KOPT-K1 (cell line): ENCODE measurements at regions not wholly inside any gene's neighbourhood (a gene's known extent, or its start where the extent isn't known, plus 50 kb on each side); places are given as distances from the start of the nearest gene placed in this dataset.
"Not testable (repeated sequence)": the region's sequence is repeated elsewhere in the genome, so short reads cannot be mapped to it uniquely, and the experiment has no call there.

ENCODE experiments used
- H3K27ac ChIP-seq: fragments of 200-600 bp; sonication (generic); 2 replicates; pipeline ENCODE4 v1.5.1; 2016; ENCODE audit warnings: antibody characterized with exemption, mild to moderate bottlenecking, low read depth, low read length; ENCODE audit not compliant: poor library complexity, severe bottlenecking
- H3K36me3 ChIP-seq: fragments of 200-600 bp; sonication (generic); 2 replicates; pipeline ENCODE4 v1.5.1; 2017; ENCODE audit warnings: antibody characterized with exemption, mild to moderate bottlenecking, low read length, moderate library complexity; ENCODE audit not compliant: insufficient read depth
- H3K9me3 ChIP-seq: fragments of 200-600 bp; sonication (generic); 2 replicates; pipeline ENCODE4 v1.5.1; 2017; ENCODE audit warnings: antibody characterized with exemption, low read length, mild to moderate bottlenecking; ENCODE audit not compliant: insufficient read depth, poor library complexity, severe bottlenecking

DNA sequence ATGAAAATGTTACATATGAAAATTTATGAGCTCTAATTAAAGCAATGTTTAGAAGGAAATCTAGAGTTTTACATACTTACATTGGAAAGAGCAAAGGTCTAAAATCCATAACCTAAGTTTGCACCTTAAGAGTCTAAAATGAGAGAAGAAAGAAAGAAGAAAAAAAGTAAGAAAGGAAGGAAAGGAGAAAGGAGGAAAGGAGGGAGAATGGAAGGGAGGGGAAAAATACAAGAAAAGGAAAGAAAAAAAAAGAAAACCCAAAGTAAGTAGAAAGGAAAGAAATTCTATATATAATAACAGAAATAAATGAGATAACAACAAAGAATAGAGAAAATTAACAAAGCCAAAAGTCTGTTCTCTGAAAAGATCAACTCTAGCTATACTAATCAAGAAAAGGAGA is 122.6 kb downstream of the BCL2L11 start:
- H3K9me3 ChIP-seq, result no peaks in the 10 kb centered on the region
- H3K36me3 ChIP-seq, result no peaks in the 10 kb centered on the region
- H3K27ac ChIP-seq, result no peak overlapping the region

DNA sequence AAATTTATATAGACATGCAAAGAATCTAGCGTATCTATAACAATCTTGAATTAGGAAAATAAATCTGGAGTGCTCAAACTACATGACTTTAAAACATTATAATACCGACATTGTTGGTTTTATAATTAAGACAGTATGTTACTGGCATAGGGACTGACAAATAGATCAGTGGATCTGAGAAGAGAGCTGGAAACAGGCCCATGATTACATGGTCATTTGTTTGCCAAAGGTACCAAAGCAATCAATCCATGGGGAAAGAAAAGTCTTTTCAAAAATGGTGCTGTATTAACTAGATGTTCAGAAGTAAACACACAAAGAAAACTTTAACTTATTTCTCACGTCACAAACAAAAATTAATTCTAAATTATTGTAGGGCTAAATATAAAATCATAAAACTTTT is 124.2 kb downstream of the BCL2L11 start:
- Histone ChIP-seq H3K36me3 (no peaks in the 10 kb centered on the region), H3K27ac (no peak overlapping the region), H3K9me3 (no peaks in the 10 kb centered on the region)

DNA sequence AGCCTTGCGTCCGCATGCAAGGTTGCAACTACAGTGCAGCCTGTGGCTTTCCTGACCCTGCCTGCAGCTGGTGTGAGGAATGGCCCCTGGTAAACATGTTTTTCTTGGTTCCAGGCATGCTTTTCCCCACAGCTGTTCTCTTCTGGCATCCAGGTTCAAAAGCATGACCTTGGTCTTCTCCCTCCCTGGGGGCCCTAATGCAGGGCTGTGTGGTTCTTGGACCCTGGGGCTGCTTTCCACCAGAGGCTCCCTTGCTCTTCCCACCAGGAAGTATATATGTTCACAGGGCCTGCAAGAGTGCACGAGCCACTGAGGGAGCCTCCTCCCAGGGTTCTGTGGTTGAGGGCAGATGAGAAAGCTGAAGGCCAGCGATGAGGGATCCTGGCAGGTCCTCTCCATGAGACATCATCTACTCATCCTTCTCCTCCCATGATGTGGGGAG is 125.9 kb downstream of the BCL2L11 start:
- H3K36me3 ChIP-seq, result no peaks in the 10 kb centered on the region
- no peak overlapping the region for H3K27ac ChIP-seq

DNA sequence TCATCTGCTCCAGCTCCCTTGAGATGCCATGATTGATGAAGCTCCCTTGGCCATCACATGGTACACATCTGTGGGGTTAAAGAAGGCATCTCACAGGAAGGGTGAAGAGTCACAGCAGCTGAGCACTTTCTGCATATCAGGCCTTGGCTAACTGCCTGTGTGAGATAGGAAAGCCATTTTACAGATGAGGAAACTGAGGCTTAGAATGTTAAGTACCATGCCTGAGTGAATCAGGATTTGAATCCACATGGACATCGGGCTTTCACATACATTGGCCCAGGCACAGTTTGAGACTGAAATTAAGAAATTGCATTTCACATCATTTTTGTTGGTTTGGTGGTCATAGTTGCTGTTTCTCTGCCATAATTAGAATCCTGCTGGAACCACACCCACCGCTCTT is 126.8 kb downstream of the BCL2L11 start:
- Histone ChIP-seq H3K9me3 (no peaks in the 10 kb centered on the region), H3K36me3 (no peaks in the 10 kb centered on the region), H3K27ac (no peak overlapping the region)

More for the DNA sequence above, 125.9 kb downstream of the BCL2L11 start:
- H3K9me3 ChIP-seq, result no peaks in the 10 kb centered on the region

DNA sequence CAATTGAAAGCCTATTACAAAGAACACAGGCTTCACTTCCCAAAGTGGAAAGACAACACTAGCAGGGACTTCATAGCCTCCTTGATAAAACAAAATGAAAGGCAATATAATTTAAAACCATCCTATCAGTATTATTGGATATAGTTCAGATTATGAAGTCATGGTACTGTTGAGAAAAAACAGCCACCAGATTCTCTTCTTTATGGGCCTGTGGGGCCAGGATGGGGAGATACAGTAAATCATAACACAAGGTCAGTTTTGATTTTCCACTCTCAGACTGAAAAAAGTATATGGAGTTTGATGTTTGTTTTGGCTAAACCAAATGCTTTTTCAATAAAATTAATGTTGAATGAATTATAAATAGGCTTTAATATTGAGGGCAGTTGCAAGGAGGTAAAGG is 129.1 kb downstream of the BCL2L11 start:
- Histone ChIP-seq H3K27ac (no peak overlapping the region), H3K36me3 (no peaks in the 10 kb centered on the region)

DNA sequence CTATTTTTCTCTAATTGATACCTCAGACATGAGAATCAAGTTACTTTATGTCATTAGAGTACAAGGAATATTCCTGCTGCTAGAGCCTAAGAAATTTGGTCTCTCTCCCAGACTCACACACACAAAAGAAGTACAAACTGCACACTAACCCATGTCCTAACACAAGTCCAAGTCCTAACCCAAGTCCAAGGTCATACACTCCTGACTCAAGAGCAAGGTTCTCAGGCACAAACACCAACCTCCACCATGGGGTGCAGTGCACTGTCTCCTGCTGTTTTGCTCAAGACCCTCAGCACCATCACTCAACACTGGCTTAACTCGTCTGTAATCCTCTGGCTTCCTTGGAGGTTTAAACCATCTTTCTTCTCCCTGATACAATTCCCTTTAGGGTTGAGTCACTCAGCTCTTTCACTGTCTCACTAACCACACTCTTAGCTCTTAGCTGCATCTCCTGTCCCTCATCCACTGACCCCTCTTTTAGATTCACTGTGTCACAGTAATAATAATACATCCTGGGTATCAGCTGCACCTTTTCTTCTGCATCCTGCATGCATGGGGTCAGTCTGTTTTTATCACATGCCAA is 129.8 kb downstream of the BCL2L11 start:
- Histone ChIP-seq H3K27ac (no peak overlapping the region), H3K36me3 (no peaks in the 10 kb centered on the region), H3K9me3 (no peaks in the 10 kb centered on the region)

More for the DNA sequence above, 129.1 kb downstream of the BCL2L11 start:
- H3K9me3 ChIP-seq, result no peaks in the 10 kb centered on the region

DNA sequence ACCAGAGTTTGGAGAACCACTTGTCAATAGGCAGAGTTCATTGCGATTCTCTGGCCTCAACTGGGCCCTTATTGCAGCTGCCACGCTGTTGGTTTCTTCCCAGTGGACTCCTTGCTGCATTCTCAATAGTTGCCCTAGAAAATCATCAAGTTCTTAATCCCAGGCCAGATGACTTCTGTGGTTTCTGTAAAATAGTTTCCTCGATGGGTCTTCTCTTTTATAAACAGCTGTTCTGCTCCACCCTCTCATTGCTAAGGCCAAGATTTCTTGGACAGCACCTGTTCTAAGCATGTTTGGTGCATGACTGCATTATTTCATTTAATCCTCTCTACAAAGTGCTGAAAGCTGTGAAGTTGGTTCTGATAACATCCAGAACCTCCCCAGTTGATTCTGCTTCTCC is 131.0 kb downstream of the BCL2L11 start:
- Histone ChIP-seq H3K36me3 (no peaks in the 10 kb centered on the region), H3K9me3 (no peaks in the 10 kb centered on the region), H3K27ac (no peak overlapping the region)

DNA sequence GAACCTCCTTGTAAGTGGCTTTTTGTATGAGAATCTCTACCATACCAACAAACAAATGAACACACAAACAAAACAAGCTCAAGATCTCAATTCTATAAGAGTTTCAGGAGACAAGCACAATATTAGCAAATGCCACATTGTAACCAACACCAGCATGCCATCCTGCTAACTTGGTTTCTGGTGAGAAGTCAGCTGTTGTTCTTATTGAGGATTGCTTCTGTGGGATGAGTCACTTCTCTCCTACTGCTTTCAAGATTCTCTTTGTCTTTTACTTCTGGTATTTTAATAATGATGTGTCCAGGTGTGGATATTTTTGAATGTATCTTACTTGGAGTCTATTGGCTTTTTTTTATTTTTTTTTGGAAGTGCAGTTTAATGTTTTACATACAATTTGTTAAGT is 131.7 kb downstream of the BCL2L11 start:
- no peaks in the 10 kb centered on the region for H3K36me3 ChIP-seq
- H3K27ac ChIP-seq, result no peak overlapping the region
- H3K9me3 ChIP-seq, result no peaks in the 10 kb centered on the region

DNA sequence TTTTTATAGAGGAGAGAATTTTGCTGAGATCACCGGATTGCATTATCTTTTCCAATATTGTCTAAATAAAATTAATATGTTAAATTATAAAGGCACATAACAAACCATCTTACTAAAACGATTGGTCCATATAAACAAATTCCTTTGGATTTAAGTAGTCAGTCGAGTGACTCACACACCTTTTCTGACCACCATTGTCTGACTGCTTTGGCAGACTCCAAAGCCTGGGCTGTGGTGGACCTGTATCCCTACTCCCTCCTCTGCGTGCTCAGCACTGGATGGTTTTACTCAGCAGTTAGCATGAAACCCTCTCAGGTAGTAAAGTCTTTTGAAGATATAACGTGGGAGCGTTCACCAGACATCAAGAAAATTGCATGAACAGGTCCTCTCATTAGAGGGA is 134.2 kb downstream of the BCL2L11 start:
- H3K9me3 ChIP-seq, H3K27ac ChIP-seq, H3K36me3 ChIP-seq: not testable (repeated sequence)

DNA sequence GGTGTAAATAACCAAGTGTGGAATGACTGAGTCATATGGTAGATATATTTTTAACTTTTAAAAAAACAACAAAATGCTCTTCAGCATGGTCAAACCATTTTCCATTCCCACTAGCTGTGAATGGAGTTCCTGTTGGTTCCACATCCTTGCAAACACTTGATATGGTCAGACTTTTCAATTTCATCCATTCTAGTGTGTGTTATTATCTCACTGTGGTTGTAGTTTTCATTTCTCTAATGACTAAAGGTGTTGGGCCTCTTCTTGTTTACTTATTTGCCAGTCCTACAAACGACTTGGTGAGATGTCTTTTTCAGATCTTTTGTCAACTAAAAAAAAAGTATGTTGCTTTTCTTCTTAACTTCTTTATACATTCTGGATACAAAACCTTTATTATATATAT is 135.9 kb downstream of the BCL2L11 start:
- H3K36me3 ChIP-seq, H3K9me3 ChIP-seq, H3K27ac ChIP-seq: not testable (repeated sequence)

DNA sequence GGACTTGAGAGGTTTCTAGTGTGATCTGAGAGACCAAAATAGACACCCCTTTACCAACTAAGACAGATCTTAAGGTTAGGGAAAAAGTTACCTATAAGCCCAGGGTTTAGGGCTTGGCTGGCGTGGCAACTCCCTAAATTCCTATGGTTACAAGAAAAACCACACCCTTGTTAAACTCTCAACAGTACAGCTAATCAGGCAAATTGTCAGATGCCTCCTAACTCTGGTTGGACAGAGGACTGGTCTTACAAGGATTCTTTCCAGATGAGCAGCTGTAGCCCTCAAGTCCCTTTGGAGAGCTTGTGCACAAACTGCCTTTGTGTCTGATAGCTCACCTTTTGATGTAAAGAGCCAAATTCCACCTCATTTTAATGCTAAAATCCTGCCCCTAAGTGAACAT is 136.9 kb downstream of the BCL2L11 start:
- H3K9me3 ChIP-seq, H3K36me3 ChIP-seq, H3K27ac ChIP-seq: not testable (repeated sequence)

DNA sequence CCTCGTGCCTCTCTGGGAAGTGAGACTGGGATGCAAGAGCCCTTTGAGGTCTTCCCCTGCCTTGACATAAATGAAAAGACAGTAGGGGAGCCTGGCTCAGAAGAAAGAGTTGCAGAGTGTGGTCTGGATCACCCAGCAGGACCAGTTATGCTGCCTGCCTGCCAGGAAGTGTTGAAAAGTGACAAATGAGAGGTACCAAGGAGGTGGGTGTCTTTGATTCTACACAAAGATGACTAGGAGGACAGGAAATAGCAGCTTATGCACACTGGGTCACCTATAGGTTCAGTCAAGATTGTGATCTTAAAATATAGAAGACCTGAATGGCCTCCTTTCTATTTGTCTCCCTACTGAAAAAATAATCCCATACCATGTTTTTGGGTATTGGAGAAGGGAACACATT is 137.6 kb downstream of the BCL2L11 start:
- H3K9me3 ChIP-seq, H3K27ac ChIP-seq, H3K36me3 ChIP-seq: not testable (repeated sequence)

DNA sequence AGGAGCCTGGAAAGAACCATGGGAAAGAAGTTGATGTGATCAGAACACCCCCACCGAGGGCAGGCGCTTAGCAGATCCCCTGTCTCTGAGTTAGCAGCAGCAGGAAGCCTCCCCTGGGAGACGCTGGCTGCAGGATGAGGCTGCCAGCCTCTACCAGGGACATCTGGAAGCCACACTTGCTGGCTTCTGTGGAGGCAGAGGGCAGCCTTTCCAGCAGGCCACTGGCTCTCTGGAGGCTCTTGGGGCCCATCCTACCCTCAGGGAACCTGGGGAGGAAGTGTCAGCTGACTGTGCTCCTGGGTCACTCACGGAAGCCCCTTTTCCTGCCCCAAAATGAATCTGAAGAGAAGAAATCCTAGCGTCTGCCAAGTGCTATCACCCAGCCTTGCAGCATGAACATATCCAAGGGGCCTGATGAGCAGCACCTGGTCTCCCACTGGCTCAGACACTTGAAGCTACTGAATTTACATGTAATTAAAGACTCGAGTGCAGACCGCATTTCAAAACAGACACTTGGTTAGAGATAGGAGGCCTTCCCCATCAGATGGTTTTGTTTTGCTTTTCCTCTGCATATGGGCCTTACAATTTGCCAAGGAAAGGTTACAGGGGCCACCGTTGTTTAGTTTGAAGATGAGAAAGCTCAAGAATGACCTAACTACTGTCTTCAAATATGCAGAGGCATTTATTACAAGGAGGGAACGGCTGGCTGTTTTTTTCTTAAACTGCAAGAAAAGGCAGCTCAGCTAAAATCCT is 142.1 kb downstream of the BCL2L11 start:
- H3K27ac ChIP-seq, H3K9me3 ChIP-seq, H3K36me3 ChIP-seq: not testable (repeated sequence)

DNA sequence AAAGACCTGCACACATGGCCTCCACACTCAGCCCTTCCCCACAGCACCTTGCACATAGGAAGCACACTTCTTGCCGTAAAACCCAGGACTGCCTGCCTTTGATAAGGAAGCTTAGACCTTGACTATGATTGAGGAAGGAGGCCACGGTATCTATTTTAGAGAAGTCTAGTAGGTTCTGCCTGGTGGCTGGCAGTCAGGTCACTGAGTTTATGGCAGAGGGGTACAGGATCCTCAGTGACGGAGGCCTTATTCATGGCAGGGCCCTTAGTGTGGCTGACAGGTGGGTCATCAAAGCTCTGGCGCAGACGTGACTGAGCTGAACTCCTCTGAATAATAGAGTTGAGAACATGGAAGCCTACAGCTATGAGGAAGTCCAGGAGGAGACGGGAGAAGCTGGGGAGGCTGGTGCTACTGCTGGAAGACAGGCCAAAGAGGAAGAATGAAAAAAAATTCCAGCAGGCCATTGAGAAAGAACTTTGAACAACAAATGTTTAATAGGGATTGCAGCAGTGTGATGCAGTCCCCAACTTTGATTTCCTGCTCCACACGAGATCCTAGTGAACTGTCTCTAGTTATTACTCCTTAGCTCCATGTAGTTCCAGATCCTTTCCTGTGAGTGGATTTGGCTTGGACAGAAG is 142.8 kb downstream of the BCL2L11 start:
- H3K9me3 ChIP-seq, H3K36me3 ChIP-seq, H3K27ac ChIP-seq: not testable (repeated sequence)

DNA sequence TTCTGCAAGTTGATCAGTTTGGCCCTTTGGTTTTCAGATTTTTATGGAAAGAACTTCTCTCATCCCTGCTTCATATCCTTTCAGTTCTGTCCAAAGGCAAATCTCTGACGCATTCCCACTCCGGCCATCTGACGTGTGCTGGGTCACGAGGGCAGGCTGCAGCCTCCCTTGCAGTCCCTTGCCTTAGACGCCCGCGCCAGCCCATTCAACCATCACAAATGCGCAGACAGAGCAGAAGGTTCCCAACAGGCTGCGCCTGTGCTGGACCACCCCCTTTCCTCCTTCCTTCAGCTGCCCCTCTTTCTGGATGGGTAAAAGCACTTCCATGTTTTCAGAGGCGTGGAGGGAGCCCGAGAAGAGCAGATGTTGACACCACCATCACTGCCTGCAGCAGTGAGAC is 144.2 kb downstream of the BCL2L11 start:
- H3K27ac ChIP-seq, H3K36me3 ChIP-seq, H3K9me3 ChIP-seq: not testable (repeated sequence)

DNA sequence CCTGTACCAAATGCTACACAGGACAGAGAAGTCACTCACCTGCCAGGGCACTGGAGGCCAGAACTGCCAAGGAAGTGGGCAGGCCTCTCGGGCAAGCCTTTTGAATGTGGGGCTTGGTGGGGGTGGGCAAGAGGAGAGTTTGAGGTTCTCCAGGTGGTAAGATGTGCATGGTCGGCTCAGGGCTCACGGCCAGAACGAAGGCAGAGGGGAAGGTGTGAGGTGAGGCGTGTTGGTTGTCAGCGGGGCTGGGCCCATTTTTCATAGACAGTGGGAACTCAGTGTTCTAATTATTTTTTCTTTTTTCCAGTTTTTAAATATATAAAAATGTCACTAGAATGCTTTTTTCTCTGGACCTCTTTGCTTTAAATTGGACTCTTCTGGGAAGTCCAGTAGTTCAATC is 145.8 kb downstream of the BCL2L11 start:
- H3K36me3 ChIP-seq, H3K9me3 ChIP-seq, H3K27ac ChIP-seq: not testable (repeated sequence)
